ENCODE measurements at regions not wholly inside any gene's neighbourhood (a gene's known extent, or its start where the extent isn't known, plus 50 kb on each side); places are given as distances from the start of the nearest gene placed in this dataset.

DNA sequence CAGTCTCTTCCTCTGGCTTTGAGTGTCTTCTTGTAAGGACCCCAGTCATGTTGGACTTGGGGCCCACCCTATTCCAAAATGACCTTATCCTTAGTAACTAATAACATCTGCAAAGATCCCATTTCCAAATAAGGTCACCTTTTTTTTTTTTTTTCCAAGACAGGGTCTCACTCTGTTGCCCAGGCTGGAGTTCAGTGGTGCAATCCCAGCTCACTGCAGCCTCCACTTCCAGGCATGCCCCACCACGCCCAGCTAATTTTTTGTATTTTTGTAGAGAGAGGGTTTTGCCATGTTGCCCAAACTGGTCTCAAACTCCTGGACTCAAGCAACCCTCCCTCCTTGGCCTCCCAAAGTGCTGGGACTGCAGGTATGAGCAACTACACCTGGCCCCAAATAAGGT lies 118.8 kb upstream of the GSE1 start:
- Histone ChIP-seq H4K20me1 (ENCODE audit: insufficient read depth, low read length) (no peaks in the 10 kb centered on the region), H3K27ac (ENCODE audit: extremely low read length, insufficient read depth, low read length) (no peak overlapping the region), H3K27me3 (ENCODE audit: control insufficient read depth in 1 of 2, insufficient read depth in 2 of 2, low read length in 2 of 2) (peaks cover 0 to 2% of the 10 kb centered on the region in 2 experiments; a peak in 1 of 5 replicates), H3K4me2 (ENCODE audit: low read depth, low read length) (no peak overlapping the region), H3K79me2 (ENCODE audit: insufficient read depth, low read length) (no peaks in the 10 kb centered on the region), H2AFZ (ENCODE audit: low read length) (no peak overlapping the region), H3K9me3 (ENCODE audit: low read length) (no peaks in the 10 kb centered on the region), H3K4me3 (replicated peaks in 1 of 3; ENCODE audit: insufficient read depth in 1 of 3, low read depth in 2 of 3, low read length in 3 of 3) (no peak overlapping the region), H3K36me3 (replicated peaks in 1 of 2; ENCODE audit: control insufficient read depth in 1 of 2, insufficient read depth in 2 of 2, low read length in 2 of 2) (no peaks in the 10 kb centered on the region), H3K4me1 (ENCODE audit: insufficient read depth, low read length) (peaks cover 32% of the 10 kb centered on the region), H3K9ac (ENCODE audit: insufficient read depth, low read depth, low read length) (no peak overlapping the region)
- TF ChIP-seq ZNF121 (CRISPR knock-in tag; IDR thresholded peaks at IDR 0.05) (peak; percentile 81), SP4 (CRISPR knock-in tag; IDR thresholded peaks at IDR 0.05) (no peak)
- FAIRE-seq (no peak), ATAC-seq (no peak), DNase-seq (ENCODE audit: low spot score) (no peak)
- CTCF ChIA-PET (ENCODE audit: low intra/inter-chr PET ratio, low total read pairs): no interaction called here
- POLR2A ChIA-PET: interaction anchor here (1.5 to 6.0 kb wide), 3 partner anchors 21 to 59 kb away, joined by 4 to 35 read pairs (median 5); no protein-coding TSS in a partner anchor
- intact Hi-C loops (cut with micrococcal nuclease; ENCODE audit: unreplicated experiment): loop anchor here (5.0 kb wide), 1 partner anchor 47 kb away; no protein-coding TSS in a partner anchor
- BruUV-seq (replicated peaks): no TSS peak
- in situ Hi-C loops (cut with HindIII; ENCODE audit: extremely low pct_ligation_motif_present, low pct_unique_long_range_greater_than_20kb): no loop called here
- WGBS (ENCODE audit: low lambda C conversion rate): 59% methylated on average over 1 of the region's 1 CpG

DNA sequence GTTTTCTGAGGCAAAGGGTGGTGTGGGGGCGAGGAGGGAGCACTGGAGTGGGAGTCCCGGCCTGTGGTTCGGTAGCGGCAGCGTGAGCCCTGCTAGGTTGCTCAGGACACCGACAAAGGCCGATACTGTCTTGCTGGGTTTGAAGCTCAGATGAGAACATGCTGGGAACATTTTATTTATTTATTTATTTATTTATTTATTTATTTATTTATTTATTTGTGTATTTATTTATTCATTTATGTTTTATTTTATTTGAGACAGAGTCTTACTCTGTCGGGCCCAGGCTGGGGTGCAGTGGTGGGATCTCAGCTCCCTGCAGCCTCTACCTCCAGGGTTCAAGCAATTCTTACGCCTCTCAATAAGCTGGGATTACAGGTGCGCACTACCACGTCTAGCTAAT lies 117.9 kb upstream of the GSE1 start:
- ATAC-seq: no peak
- Histone ChIP-seq H3K36me3 (replicated peaks in 1 of 2; ENCODE audit: control insufficient read depth in 1 of 2, insufficient read depth in 2 of 2, low read length in 2 of 2) (no peaks in the 10 kb centered on the region), H2AFZ (ENCODE audit: low read length) (no peak overlapping the region), H3K4me1 (ENCODE audit: insufficient read depth, low read length) (peaks cover 32% of the 10 kb centered on the region), H4K20me1 (ENCODE audit: insufficient read depth, low read length) (no peaks in the 10 kb centered on the region), H3K27ac (ENCODE audit: extremely low read length, insufficient read depth, low read length) (no peak overlapping the region), H3K79me2 (ENCODE audit: insufficient read depth, low read length) (no peaks in the 10 kb centered on the region), H3K27me3 (ENCODE audit: control insufficient read depth in 1 of 2, insufficient read depth in 2 of 2, low read length in 2 of 2) (peaks cover 0 to 2% of the 10 kb centered on the region in 2 experiments; a peak in 1 of 5 replicates), H3K4me3 (replicated peaks in 1 of 3; ENCODE audit: insufficient read depth in 1 of 3, low read depth in 2 of 3, low read length in 3 of 3) (no peak overlapping the region), H3K4me2 (ENCODE audit: low read depth, low read length) (no peak overlapping the region), H3K9me3 (ENCODE audit: low read length) (no peaks in the 10 kb centered on the region), H3K9ac (ENCODE audit: insufficient read depth, low read depth, low read length) (no peak overlapping the region)
- no peak for DNase-seq (ENCODE audit: low spot score)
- TF ChIP-seq, protein P1, sequence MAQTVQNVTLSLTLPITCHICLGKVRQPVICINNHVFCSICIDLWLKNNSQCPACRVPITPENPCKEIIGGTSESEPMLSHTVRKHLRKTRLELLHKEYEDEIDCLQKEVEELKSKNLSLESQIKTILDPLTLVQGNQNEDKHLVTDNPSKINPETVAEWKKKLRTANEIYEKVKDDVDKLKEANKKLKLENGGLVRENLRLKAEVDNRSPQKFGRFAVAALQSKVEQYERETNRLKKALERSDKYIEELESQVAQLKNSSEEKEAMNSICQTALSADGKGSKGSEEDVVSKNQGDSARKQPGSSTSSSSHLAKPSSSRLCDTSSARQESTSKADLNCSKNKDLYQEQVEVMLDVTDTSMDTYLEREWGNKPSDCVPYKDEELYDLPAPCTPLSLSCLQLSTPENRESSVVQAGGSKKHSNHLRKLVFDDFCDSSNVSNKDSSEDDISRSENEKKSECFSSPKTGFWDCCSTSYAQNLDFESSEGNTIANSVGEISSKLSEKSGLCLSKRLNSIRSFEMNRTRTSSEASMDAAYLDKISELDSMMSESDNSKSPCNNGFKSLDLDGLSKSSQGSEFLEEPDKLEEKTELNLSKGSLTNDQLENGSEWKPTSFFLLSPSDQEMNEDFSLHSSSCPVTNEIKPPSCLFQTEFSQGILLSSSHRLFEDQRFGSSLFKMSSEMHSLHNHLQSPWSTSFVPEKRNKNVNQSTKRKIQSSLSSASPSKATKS (CRISPR knock-in tag; IDR thresholded peaks at IDR 0.05): no peak
- TF ChIP-seq, protein P2, sequence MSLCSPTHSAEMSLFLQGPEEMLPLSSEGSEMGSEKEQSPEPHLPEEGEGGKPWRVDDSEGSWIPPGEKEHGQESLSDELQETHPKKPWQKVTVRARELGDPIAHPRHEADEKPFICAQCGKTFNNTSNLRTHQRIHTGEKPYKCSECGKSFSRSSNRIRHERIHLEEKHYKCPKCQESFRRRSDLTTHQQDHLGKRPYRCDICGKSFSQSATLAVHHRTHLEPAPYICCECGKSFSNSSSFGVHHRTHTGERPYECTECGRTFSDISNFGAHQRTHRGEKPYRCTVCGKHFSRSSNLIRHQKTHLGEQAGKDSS (CRISPR knock-in tag; IDR thresholded peaks at IDR 0.05; ENCODE audit: borderline replicate concordance, low read depth): peak; percentile 74
- TF ChIP-seq ZNF552 (CRISPR knock-in tag; IDR thresholded peaks at IDR 0.05; ENCODE audit: borderline replicate concordance) (no peak), ZNF224 (CRISPR knock-in tag; IDR thresholded peaks at IDR 0.05) (no peak), EED (CRISPR knock-in tag; IDR thresholded peaks at IDR 0.05) (no peak)
- TF ChIP-seq, protein P3, sequence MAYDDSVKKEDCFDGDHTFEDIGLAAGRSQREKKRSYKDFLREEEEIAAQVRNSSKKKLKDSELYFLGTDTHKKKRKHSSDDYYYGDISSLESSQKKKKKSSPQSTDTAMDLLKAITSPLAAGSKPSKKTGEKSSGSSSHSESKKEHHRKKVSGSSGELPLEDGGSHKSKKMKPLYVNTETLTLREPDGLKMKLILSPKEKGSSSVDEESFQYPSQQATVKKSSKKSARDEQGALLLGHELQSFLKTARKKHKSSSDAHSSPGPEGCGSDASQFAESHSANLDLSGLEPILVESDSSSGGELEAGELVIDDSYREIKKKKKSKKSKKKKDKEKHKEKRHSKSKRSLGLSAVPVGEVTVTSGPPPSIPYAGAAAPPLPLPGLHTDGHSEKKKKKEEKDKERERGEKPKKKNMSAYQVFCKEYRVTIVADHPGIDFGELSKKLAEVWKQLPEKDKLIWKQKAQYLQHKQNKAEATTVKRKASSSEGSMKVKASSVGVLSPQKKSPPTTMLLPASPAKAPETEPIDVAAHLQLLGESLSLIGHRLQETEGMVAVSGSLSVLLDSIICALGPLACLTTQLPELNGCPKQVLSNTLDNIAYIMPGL (CRISPR knock-in tag; IDR thresholded peaks at IDR 0.05; ENCODE audit: borderline replicate concordance in 1 of 2, low read depth in 1 of 2): no peak
- in situ Hi-C loops (cut with HindIII; ENCODE audit: extremely low pct_ligation_motif_present, low pct_unique_long_range_greater_than_20kb): no loop called here
- intact Hi-C loops (cut with micrococcal nuclease; ENCODE audit: unreplicated experiment): no loop called here
- no peak for FAIRE-seq
- ChIA-PET CTCF (ENCODE audit: low intra/inter-chr PET ratio, low total read pairs) (no interaction called here), POLR2A (interaction anchor here (1.5 to 6.0 kb wide), 3 partner anchors 20 to 58 kb away, joined by 4 to 35 read pairs (median 5); no protein-coding TSS in a partner anchor)
- no TSS peak for BruUV-seq (replicated peaks)
- WGBS (ENCODE audit: low lambda C conversion rate): 88% methylated on average over 11 of the region's 11 CpGs
